Right lobe of liver (tissue), 4 donors: ENCODE measurements at regions not wholly inside any gene's neighbourhood (a gene's known extent, or its start where the extent isn't known, plus 50 kb on each side); places are given as distances from the start of the nearest gene placed in this dataset.

ENCODE experiments used
- CTCF ChIP-seq, 4 donors: fragments of 200-600 bp in 3 of 4; fragments of 450-650 bp in 1 of 4; IDR thresholded peaks; one replicate each; pipeline versions ENCODE4 v1.5.1 to v1.8.0; 2016 to 2022; ENCODE audit warnings: antibody characterized with exemption in 4 of 4, mild to moderate bottlenecking in 2 of 4
- POLR2A ChIP-seq: fragments of 450-650 bp; IDR thresholded peaks from one replicate; pipeline ENCODE4 v1.6.1; 2017; ENCODE audit warnings: antibody characterized with exemption, mild to moderate bottlenecking
- donor health status: DM: no; HTN: no; CAD: no.
- donor health status: DM: no; HTN: no; CAD: no.
- donor health status: DM: no; HTN: yes; CAD: no.

- TF ChIP-seq CTCF (IDR thresholded peaks at IDR 0.05) (no peak), POLR2A (no peak)
These were observed 70.8 kb downstream of the KCNA5 start for GRCh38 chr12:5114436-5114835.
